IMR-90 (cell line): ENCODE measurements at regions not wholly inside any gene's neighbourhood (a gene's known extent, or its start where the extent isn't known, plus 50 kb on each side); places are given as distances from the start of the nearest gene placed in this dataset.

Experiments
- ATAC-seq: fragments of 200-7000 bp; cut with Tn5 transposase; 2 replicates; pipeline ENCODE4 v1.9.1; 2020; ENCODE audit warnings: low read depth, mild to moderate bottlenecking, moderate library complexity
- BruUV-seq: library from RNA; stranded (reverse); fragments of 400-500 nt; replicated peaks from 2 replicates; lab custom pipeline; 2021; lab: Mats Ljungman, UMichigan
- CTCF ChIA-PET: fragments of 300-600 bp; formaldehyde crosslinking; extraction: SDS; loops from one replicate; lab custom pipeline; 2021; ENCODE audit warnings: antibody characterized with exemption; lab: Yijun Ruan, JAX
- POLR2A ChIA-PET: fragments of 300-600 bp; sonication (Branson Sonifier 250); formaldehyde crosslinking; loops from one replicate; lab custom pipeline; 2022; ENCODE audit warnings: antibody characterized with exemption; ENCODE audit not compliant: unreplicated experiment; lab: Charles Lee
- DNase-seq: peaks from one replicate; pipeline ENCODE4 v3.0.0; 2013
- H2AFZ ChIP-seq: replicated peaks from 2 replicates; pipeline ENCODE3; 2013; ENCODE audit warnings: low read length, mild to moderate bottlenecking; ENCODE audit not compliant: poor library complexity
- H2AK5ac ChIP-seq: 2 replicates; pipeline ENCODE4 v1.6.1; 2013; ENCODE audit warnings: low read depth, low read length, inconsistent platforms
- H2AK9ac ChIP-seq: replicated peaks from 2 replicates; pipeline ENCODE3; 2013; ENCODE audit warnings: mild to moderate bottlenecking, low read depth, low read length, moderate library complexity; ENCODE audit not compliant: poor library complexity
- H2BK120ac ChIP-seq: 2 replicates; pipeline ENCODE4 v1.6.1; 2013; ENCODE audit warnings: low read depth, low read length, inconsistent platforms
- H2BK15ac ChIP-seq: 3 replicates; pipeline ENCODE4 v1.6.1; 2013; ENCODE audit warnings: low read depth, low read length, inconsistent platforms
- H2BK20ac ChIP-seq: 2 replicates; pipeline ENCODE4 v1.6.1; 2013; ENCODE audit warnings: low read depth, mild to moderate bottlenecking, inconsistent platforms, low read length, moderate library complexity
- H2BK5ac ChIP-seq: 2 replicates; pipeline ENCODE4 v1.6.1; 2013; ENCODE audit warnings: mild to moderate bottlenecking, low read depth, low read length, inconsistent platforms; ENCODE audit not compliant: poor library complexity, severe bottlenecking
- H3K14ac ChIP-seq: replicated peaks from 2 replicates; pipeline ENCODE4 v1.6.1; 2013; ENCODE audit warnings: low read depth, low read length, inconsistent platforms
- H3K18ac ChIP-seq: 2 replicates; pipeline ENCODE4 v1.6.1; 2013; ENCODE audit warnings: low read depth, low read length, control low read depth
- H3K23ac ChIP-seq: 2 replicates; pipeline ENCODE4 v1.6.1; 2013; ENCODE audit warnings: low read depth, low read length, inconsistent platforms
- H3K27ac ChIP-seq: 2 replicates; pipeline ENCODE4 v1.5.1; 2013; ENCODE audit warnings: mild to moderate bottlenecking, control low read depth, low read length; ENCODE audit not compliant: insufficient read depth
- H3K27me3 ChIP-seq: 2 replicates; pipeline ENCODE4 v1.6.1; 2013; ENCODE audit warnings: low read length; ENCODE audit not compliant: control insufficient read depth, insufficient read depth
- H3K36me3 ChIP-seq: 2 replicates; pipeline ENCODE4 v1.6.1; 2013; ENCODE audit warnings: low read length, mixed read lengths; ENCODE audit not compliant: control insufficient read depth, insufficient read depth
- H3K4ac ChIP-seq: 2 replicates; pipeline ENCODE4 v1.6.1; 2013; ENCODE audit warnings: low read depth, low read length, inconsistent platforms
- H3K4me1 ChIP-seq: 2 replicates; pipeline ENCODE4 v1.6.1; 2013; ENCODE audit warnings: low read length, mixed read lengths; ENCODE audit not compliant: control insufficient read depth, insufficient read depth
- H3K4me2 ChIP-seq: 2 replicates; pipeline ENCODE4 v1.6.1; 2013; ENCODE audit warnings: low read depth, mild to moderate bottlenecking, control low read depth, low read length, moderate library complexity
- H3K4me3 ChIP-seq: 2 replicates; pipeline ENCODE4 v1.5.1; 2013; ENCODE audit warnings: low read depth, mild to moderate bottlenecking, control low read depth, low read length, moderate library complexity; ENCODE audit not compliant: insufficient read depth
- H3K56ac ChIP-seq: 2 replicates; pipeline ENCODE4 v1.6.1; 2013; ENCODE audit warnings: low read length, inconsistent platforms; ENCODE audit not compliant: insufficient read depth; ENCODE audit errors: extremely low read depth
- H3K79me1 ChIP-seq, 2 experiments: 2 replicates each; pipeline ENCODE4 v1.6.1; 2013; ENCODE audit warnings: low read length in 2 of 2, inconsistent platforms in 1 of 2, low read depth in 1 of 2
- H3K9ac ChIP-seq: 2 replicates; pipeline ENCODE4 v1.6.1; 2013; ENCODE audit warnings: low read depth, low read length, control low read depth
- H3K9me1 ChIP-seq: 2 replicates; pipeline ENCODE4 v1.6.1; 2013; ENCODE audit warnings: low read length, inconsistent platforms; ENCODE audit not compliant: insufficient read depth
- H3K9me3 ChIP-seq: 2 replicates; pipeline ENCODE4 v1.6.1; 2013; ENCODE audit warnings: low read length; ENCODE audit not compliant: control insufficient read depth, insufficient read depth
- H4K20me1 ChIP-seq: 2 replicates; pipeline ENCODE4 v1.6.1; 2013; ENCODE audit warnings: low read length, inconsistent platforms; ENCODE audit not compliant: insufficient read depth
- H4K5ac ChIP-seq: 2 replicates; pipeline ENCODE4 v1.6.1; 2013; ENCODE audit warnings: mild to moderate bottlenecking, low read depth, low read length, control low read depth
- H4K8ac ChIP-seq, 2 experiments: 2 replicates each; pipeline ENCODE4 v1.6.1; 2013; ENCODE audit warnings: low read depth in 2 of 2, low read length in 2 of 2, control low read depth in 1 of 2, inconsistent platforms in 1 of 2
- H4K91ac ChIP-seq: 2 replicates; pipeline ENCODE4 v1.6.1; 2013; ENCODE audit warnings: low read depth, low read length, inconsistent platforms; ENCODE audit not compliant: insufficient read depth
- CEBPB ChIP-seq: IDR thresholded peaks from 2 replicates; pipeline ENCODE4 v1.6.1; 2012; ENCODE audit warnings: low read depth, low read length, improper control_type of control experiment
- CTCF ChIP-seq: conservative IDR thresholded peaks from 2 replicates; pipeline ENCODE4 v1.5.1; 2012; ENCODE audit warnings: mild to moderate bottlenecking, low read depth, low read length, improper control_type of control experiment
- MAFK ChIP-seq: IDR thresholded peaks from 2 replicates; pipeline ENCODE4 v1.6.1; 2012; ENCODE audit warnings: low read depth, low read length, improper control_type of control experiment
- MAZ ChIP-seq: IDR thresholded peaks from 2 replicates; pipeline ENCODE4 v1.6.1; 2012; ENCODE audit warnings: low read depth, mild to moderate bottlenecking, low read length, improper control_type of control experiment, moderate library complexity, borderline replicate concordance
- NFE2L2 ChIP-seq: fragments of 150-350 bp; IDR thresholded peaks from 2 replicates; pipeline ENCODE4 v1.6.1; 2016; ENCODE audit warnings: low read depth, mild to moderate bottlenecking, low read length
- RAD21 ChIP-seq: IDR thresholded peaks from 2 replicates; pipeline ENCODE4 v1.6.1; 2012; ENCODE audit warnings: low read length, improper control_type of control experiment
- RCOR1 ChIP-seq: IDR thresholded peaks from 2 replicates; pipeline ENCODE4 v1.6.1; 2012; ENCODE audit warnings: mild to moderate bottlenecking, low read length, improper control_type of control experiment; ENCODE audit not compliant: insufficient replicate concordance
- SMC3 ChIP-seq: fragments of 150-350 bp; IDR thresholded peaks from 2 replicates; pipeline ENCODE4 v1.6.1; 2016; ENCODE audit warnings: low read depth, mild to moderate bottlenecking, antibody characterized with exemption, low read length, moderate library complexity
- WGBS, 2 experiments: methylation state at CpG; one replicate each; pipeline versions ENCODE4 v1.1.5 to v1.1.7; 2013; ENCODE audit warnings: missing lambda C conversion rate in 2 of 2; ENCODE audit not compliant: insufficient read length in 1 of 2; ENCODE audit errors: extremely low coverage in 2 of 2; 5-methylcytosine and 5-hydroxymethylcytosine counted together
- dilution Hi-C: fragments of 300-500 bp; cut with HindIII; formaldehyde crosslinking; loops from one replicate; pipeline ENCODE4 v1.14.3; 2018; ENCODE audit warnings: low sequenced_read_pairs; ENCODE audit not compliant: unreplicated experiment
- in situ Hi-C: fragments of 300-500 bp; cut with MboI; formaldehyde crosslinking; loops from 3 replicates; pipeline ENCODE4 v1.14.3; 2019; ENCODE audit warnings: low sequenced_read_pairs, inconsistent platforms, mixed read lengths
- intact Hi-C: fragments of 100-400 bp; cut with micrococcal nuclease; formaldehyde crosslinking; loops from 2 replicates; pipeline ENCODE4 v1.10.0; 2022

GRCh38 chr10:88110822-88111221 lies 247.4 kb downstream of the PTEN start:
- H3K4me1 ChIP-seq: peaks cover 8% of the 10 kb centered on the region

More at GRCh38 chr10:88110822-88111221, 247.4 kb downstream of the PTEN start:
- dilution Hi-C loops: no loop called here
- H2BK15ac ChIP-seq: peak overlapping the region; percentile 52; the same call in 2 of the 3 replicates
- H3K9me3 ChIP-seq: no peaks in the 10 kb centered on the region
- H4K8ac ChIP-seq: peak overlapping the region; percentile 6 to 22; a peak in 1 of 4 replicates
- no peaks in the 10 kb centered on the region for H3K27me3 ChIP-seq
- intact Hi-C loops: no loop called here
- peak overlapping the region; percentile 31 for H2BK5ac ChIP-seq
- TF ChIP-seq CTCF (no peak), RCOR1 (no peak), MAZ (no peak), RAD21 (no peak), MAFK (no peak), CEBPB (no peak), SMC3 (no peak), NFE2L2 (no peak)
- H3K23ac ChIP-seq: peak overlapping the region; percentile 79
- peak overlapping the region; percentile 5; the same call in 1 of the 2 replicates for H3K56ac ChIP-seq
- peak overlapping the region; percentile 91 for H2BK120ac ChIP-seq
- no peaks in the 10 kb centered on the region for H4K20me1 ChIP-seq
- H3K4me3 ChIP-seq: no peak overlapping the region
- H3K79me1 ChIP-seq: peaks cover 0 to 4% of the 10 kb centered on the region in 2 experiments; a peak in 1 of 4 replicates
- H4K91ac ChIP-seq: peak overlapping the region; percentile 64
- H3K4me2 ChIP-seq: peak overlapping the region; percentile 47; the same call in 1 of the 2 replicates
- WGBS, 2 experiments: no CpG with 5 or more reads among the region's 3 CpGs
- H3K9ac ChIP-seq: no peak overlapping the region
- BruUV-seq: no TSS peak
- no peaks in the 10 kb centered on the region for H3K36me3 ChIP-seq
- H3K18ac ChIP-seq: peak overlapping the region; percentile 76
- in situ Hi-C loops: no loop called here
- ATAC-seq (peak; percentile 38), DNase-seq (peak; percentile 31)
- H2AK9ac ChIP-seq: no peak overlapping the region
- ChIA-PET CTCF (no interaction called here), POLR2A (no interaction called here)
- peak overlapping the region; percentile 41; the same call in 1 of the 2 replicates for H4K5ac ChIP-seq
- H3K27ac ChIP-seq: peak overlapping the region; percentile 10; the same call in 1 of the 2 replicates
- H2AK5ac ChIP-seq: peak overlapping the region; percentile 69
- H2BK20ac ChIP-seq: peak overlapping the region; percentile 86
- H3K14ac ChIP-seq: peak overlapping the region; percentile 87
- H3K4ac ChIP-seq: peak overlapping the region; percentile 59
- H3K9me1 ChIP-seq: peaks cover 14% of the 10 kb centered on the region
- H2AFZ ChIP-seq: no peak overlapping the region
